HG02981 (cell line): ENCODE measurements at regions not wholly inside any gene's neighbourhood (a gene's known extent, or its start where the extent isn't known, plus 50 kb on each side); places are given as distances from the start of the nearest gene placed in this dataset.
"Not testable (repeated sequence)": the region's sequence is repeated elsewhere in the genome, so short reads cannot be mapped to it uniquely, and the experiment has no call there.

Source experiments
- ATAC-seq: cut with Tn5 transposase; IDR thresholded peaks from one replicate; pipeline ENCODE4 v1.9.1; 2021; ENCODE audit warnings: mild to moderate bottlenecking, moderate library complexity; ENCODE audit not compliant: unreplicated experiment

DNA sequence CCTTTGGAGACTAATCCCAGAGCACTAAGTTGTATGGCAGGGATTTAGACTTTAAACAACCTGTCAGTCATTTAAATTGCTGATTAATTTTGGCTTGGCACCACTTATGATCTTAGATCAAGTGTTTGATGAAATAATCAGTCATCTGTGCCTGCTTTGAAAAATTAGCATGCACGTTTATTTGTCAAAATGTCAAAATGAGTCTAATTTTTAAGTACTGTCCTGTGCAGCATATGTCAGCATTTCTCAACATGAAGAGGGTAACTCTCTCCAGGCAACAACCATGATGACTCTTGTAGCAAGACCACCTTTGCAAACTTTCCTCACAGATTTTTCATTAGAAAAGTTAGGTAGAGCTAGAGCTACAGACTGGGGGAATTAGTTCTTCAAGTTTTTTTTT, 155.7 kb upstream of the GJE1 start:
- no peak for ATAC-seq

DNA sequence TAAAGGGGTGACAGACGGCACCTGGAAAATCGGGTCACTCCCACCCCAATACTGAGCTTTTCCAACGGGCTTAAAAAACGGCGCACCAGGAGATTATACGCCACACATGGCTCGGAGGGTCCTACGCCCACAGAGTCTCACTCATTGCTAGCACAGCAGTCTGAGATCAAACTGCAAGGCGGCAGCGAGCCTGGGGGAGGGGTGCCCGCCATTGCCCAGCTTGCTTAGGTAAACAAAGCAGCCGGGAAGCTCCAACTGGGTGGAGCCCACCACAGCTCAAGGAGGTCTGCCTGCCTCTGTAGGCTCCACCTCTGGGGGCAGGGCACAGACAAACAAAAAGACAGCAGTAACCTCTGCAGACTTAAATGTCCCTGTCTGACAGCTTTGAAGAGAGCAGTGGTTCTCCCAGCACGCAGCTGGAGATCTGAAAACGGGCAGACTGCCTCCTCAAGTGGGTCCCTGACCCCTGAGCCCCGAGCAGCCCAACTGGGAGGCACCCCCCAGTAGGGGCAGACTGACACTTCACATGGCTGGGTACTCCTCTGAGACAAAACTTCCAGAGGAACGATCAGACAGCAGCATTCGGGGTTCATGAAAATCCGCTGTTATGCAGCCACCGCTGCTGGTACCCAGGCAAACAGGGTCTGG, 162.8 kb upstream of the GJE1 start:
- ATAC-seq = not testable (repeated sequence)

DNA sequence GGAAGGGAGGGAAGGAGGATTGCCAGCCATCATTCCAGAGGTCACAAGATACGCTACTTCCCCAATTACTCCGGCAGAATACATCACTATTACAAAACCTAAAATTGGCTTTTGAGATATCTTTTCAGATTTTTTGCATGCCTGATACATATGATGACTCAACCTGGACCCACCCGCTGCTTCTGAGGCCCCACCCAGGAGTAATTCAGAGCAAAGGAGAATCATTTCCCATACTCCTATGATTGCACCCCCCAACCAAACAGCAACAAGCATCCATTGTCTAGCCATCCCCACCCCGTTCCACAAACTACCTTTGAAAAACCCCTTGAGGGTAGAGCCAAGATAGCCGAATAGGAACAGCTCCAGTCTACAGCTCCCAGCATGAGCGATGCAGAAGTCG, 163.5 kb upstream of the GJE1 start:
- ATAC-seq = no peak

DNA sequence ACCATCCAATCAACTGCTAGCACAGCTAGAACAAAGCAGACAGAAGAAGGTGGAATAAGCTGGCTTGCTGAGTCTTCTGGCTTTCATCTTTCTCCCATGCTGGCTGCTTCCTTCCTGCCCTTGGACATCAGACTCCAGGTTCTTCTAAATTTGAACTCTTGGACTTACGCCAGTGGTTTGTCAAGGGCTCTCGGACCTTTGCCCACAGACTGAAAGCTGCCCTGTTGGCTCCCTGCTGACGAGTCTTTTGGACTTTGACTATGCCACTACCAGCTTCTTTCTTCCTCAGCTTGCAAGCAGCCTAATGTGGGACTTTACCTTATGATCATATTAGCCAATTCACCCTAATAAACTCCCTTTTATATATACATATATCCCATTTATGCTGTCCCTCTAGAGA, 164.1 kb upstream of the GJE1 start:
- no peak for ATAC-seq

DNA sequence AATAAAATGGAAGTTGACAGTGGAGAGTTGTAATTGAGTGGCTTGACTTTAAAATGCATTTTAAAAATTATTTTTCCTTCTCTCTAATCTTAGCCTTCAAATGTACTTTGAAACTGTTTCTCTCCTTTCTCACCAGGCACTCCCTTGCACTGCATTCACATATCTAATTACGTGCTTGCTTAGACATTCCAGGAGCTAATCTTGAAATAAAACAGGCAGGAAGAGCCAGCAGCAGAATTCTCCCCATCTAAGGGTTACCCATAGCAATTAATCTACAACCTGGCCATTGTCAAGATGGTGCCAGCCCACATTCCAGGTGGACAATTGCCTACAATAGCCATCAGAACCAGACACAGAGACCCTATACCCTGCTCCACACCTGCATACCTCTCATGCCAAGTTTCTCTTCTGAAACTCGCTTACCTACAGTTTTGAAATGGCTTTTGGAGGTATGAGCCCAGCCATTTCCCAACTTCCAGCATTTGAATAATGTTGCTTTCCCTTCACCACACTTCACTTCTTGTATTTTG, 167.6 kb upstream of the GJE1 start:
- no peak for ATAC-seq

DNA sequence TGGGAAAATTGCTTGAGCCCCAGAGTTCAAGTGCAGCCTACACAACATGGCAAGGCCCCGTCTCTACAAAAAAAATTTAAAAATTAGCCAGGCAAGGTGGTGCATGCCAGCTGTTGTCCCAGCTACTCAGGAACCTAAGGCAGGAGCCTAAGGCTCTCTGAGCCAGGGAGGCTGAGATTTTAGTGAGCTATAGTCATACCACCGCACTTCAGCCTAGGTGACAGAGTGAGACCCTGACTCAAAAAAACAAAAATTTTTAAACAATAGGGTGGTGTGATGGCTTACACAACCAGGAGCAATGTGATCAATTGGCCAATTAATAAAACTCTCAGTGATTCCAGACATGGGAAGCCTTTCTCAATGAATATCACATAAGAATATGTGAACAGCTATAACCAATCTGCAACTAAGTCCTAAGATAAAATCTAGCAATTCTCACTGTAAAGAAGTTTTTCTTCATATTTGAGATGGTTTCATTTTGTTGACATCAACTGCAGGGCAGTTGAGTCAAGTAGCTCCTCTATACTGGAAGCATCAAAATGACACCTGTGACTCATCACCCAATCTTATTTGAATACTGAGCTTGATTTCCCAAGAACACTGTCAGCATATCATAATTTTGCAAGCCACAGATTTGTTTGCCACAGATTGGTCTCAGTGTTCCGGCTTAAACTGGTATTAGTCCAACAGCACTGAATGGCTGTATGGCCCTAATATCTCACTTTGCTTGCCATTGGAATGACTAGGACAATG, 169.0 kb upstream of the GJE1 start:
- ATAC-seq = no peak

DNA sequence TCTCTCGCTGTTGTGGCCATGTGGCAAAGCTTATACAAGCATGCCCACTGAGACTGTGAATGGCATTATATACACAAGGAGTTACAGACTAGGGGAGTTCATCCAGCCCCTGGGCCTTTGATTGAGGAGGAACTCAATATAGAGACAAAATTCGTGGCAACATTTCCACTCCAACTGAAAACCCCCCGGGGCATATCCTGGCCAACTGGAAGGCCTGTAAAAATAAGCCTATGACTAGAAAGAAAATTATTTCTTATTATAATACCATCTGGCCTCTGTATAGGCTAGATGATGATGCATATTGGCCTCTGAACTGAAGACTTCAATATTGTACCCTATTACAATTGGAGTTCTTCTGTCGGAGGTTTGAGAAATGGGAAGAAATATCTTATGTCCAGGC, 175.5 kb upstream of the GJE1 start:
- no peak for ATAC-seq

DNA sequence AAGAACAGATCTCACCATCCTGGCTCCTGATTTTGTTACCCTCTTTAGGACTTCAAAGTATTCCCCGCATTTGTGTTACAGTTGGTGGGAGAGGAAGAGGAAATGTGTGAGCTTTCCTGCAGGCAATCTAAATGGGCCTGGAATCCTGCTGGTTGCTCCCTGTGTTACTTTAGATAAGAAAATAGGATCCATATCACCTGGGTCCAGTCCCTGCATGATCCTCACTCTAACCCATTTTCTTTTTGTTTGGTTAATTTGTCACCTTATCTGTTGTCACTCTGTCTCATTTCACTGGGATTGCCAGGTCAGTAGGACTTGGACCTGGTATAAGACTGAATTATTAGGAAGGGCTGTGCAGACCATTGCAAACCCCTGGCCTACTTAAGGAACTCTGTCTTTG, 175.9 kb upstream of the GJE1 start:
- no peak for ATAC-seq

DNA sequence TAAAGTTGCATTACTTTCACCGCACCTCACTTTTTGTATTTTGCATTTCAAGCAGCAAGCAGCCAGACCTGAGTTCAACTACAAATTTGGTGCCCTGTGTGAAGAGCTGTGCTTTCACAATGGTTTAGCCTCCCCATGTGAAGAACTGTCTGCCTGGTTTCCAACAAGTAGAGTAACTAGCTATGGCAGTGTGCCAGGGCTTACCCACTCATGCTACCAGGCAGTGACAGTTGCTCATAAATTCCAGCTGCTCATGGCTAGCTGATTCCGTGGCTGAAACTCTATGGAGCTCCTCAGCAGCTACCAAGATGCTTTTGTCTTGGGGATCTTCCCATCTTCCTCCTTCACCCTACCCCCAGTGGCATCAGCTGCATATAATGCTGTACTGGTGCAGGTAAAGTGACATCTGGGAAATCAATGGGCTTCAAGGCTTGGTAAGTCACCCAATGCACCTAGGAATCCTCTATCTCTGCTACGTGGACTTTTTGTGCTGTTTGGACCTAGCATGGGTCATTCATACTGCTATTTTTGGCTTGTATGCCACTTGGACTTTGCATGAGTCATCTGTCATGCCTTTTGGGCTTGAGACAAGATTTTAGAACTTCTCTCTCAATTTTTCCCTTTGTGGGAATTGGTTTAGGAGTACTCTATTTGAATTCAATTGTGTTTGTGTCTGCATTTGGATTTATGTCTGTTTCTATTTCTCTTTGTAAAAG, 176.5 kb upstream of the GJE1 start:
- no peak for ATAC-seq

DNA sequence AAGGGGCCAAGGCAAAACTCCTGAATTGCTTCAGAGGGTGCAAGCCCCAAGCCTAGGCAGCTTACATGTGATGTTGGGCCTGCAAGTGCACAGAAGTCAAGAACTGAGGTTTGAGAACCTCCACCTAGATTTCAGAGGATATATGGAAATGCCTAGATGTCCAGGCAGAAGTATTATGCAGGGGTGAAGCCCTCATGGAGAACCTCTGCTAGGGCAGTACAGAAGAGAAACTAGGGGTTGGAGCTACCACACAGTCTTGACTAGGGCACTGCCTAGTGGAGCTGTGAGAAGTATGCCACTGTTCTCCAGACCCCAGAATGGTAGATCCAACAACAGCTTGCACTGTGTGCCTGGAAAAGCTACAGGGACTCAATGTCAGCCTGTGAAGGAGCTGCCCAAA, 179.7 kb upstream of the GJE1 start:
- no peak for ATAC-seq

DNA sequence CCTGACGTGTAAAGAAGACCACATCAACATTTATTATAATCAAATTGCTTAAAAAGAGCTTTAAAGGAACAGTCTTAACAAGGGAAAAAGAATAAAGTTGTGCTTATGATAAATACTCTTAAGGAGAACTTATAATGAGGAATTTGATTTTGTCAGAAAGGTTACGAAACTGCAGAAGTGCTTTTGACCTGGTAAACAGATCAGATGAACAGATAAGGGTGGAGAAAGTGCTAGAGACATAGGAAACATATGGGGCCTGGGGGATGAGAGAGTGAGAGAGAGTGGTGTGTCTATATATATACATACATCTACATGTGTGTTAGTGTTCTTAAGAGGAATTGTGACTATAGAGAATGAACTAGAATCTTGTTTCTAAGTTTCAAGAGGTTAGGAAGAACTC, 186.2 kb upstream of the GJE1 start:
- ATAC-seq = no peak

DNA sequence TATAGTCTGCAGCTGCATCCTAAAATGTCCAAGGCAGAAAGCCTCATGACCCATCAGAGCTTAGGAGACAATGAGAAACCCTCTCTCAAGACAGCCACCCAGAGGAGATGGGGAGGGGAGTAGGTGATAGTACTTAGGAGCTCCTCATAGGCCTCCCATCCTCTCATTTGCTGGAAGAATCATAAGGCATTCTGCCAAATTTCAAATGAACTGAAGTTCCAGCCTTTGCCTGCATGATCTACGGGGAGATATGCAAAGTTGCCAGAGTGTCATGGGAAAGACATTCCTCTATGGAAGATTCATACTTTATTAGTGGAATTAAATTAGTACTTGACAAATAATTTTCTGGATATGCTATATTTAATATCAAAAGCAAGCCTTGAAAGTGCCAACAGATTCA, 194.1 kb upstream of the GJE1 start:
- ATAC-seq = no peak

DNA sequence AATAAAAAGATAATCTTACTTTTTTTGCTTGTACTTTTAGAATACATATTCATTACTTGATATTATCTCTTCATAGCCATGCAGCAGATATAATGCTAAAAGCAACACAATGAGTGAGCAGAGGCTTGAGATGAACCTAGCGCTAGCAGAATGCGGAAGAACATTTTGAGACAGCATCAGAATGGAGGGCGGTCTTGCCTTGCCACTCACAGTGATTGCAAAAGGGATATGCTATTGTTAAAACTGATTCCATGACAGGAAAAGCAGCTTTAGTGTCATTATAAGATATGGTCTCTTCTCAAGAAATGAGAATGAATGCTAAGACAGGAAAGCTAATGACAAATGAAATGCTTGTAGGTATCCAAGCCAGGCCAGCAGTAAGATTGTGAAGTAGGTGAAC, 200.0 kb upstream of the GJE1 start:
- no peak for ATAC-seq

DNA sequence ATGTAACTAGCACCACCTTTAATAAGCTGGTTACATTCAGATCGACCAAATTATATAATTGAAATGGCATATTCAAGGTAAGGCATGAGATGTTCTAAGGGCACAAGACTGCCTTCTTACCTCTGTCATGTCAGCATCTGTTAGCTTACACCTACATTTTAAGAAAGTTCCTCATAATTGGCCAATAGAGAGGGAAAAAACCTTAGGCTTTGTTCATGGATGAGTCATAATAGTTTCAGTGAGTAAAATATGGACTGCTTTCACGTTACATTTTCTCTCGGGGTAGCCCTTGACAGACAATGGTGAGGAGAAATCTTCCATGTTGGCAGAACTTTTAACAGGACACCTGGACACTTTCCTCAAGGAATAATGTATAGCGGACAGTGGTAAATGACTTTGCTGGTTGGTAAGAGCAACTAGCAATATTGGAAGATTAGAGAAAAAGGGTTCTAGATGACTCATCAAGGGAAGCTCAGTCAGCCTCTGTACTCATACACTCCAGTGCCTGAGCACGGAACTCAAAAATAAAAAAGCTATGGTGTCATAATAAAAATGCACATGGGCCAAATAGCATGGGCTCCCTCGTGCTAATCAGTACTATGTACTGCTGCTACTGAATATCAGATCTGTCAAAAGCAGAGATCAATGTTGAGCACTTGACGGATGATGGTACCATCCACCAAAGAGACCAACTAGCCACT, 206.4 kb upstream of the GJE1 start:
- ATAC-seq = not testable (repeated sequence)

DNA sequence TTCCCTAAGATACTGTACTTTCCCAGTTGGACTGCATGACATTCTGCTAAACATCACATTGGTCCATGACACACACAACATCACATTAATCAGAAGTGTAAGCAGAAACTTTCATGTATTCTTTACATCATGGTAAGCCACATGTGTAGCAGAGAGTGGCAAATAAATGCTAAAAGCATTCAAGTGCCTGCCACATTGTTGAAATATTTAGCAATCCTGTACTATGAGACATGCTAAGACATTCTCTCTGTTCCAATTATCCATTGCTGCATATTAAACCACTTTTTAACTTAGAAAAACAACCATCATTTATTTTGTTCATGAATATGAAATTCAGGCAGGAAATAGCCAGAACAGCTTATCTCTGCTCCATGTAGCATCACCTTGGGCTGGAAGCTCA, 207.7 kb upstream of the GJE1 start:
- no peak for ATAC-seq

DNA sequence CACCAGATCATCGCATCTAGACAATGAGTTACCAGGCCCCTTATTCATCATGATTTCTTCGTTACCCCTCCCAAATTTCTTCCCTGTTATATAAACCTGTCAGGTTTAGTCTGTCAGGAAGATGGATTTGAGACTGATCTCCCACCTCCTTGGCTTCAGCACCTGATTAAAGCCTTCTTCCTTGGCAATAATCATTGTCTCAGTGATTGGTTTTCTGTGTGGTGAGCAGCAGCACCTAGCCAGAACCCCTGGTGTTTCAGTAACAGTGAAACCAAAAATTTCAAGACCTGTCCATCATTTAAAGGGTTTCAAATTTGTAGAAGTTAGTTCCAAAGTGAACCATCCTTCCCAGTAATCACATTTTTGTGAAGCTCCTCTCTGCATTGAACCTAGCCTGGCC, 209.8 kb upstream of the GJE1 start:
- no peak for ATAC-seq

DNA sequence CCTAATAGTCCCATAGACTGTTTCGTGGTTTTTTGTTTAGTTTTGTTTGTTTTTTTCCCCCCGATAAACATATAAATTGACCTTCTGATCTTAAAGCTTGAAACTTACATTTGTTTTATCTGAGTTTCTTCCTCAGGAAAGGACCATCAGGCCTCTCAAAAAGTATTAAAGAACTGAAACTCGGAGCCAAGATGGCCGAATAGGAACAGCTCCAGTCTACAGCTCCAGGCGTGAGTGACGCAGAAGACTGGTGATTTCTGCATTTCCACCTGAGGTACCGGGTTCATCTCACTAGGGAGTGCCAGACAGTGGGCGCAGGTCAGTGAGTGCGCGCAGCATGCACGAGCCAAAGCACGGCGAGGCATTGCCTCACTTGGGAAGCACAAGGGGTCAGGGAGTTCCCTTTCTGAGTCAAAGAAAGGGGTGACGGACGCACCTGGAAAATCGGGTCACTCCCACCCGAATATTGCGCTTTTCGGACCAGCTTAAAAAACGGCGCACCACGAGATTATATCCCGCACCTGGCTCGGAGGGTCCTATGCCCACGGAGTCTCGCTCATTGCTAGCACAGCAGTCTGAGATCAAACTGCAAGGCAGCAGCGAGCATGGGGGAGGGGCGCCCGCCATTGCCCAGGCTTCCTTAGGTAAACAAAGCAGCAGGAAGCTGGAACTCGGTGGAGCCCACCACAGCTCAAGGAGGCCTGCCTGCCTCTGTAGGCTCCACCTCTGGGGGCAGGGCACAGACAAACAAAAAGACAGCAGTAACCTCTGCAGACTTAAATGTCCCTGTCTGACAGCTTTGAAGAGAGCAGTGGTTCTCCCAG, 215.8 kb upstream of the GJE1 start:
- not testable (repeated sequence) for ATAC-seq

DNA sequence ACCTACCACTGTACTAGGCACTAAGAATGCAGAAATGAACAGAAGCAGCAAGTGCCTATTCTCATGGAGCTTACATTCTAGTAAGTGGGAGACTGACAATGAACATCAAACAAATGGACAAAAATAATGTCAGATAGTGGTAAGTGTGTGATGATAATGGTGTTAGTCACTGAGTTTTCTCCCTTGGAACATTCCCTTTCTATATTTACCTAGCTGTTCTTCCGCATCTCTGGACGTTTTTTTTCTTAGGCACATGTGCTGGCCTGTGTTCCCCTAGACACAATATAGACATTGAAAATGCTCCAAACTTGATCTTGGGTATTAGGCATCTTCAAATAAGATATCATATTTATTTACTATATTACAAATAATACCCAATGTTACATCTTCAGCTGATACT, 218.1 kb upstream of the GJE1 start:
- no peak for ATAC-seq

DNA sequence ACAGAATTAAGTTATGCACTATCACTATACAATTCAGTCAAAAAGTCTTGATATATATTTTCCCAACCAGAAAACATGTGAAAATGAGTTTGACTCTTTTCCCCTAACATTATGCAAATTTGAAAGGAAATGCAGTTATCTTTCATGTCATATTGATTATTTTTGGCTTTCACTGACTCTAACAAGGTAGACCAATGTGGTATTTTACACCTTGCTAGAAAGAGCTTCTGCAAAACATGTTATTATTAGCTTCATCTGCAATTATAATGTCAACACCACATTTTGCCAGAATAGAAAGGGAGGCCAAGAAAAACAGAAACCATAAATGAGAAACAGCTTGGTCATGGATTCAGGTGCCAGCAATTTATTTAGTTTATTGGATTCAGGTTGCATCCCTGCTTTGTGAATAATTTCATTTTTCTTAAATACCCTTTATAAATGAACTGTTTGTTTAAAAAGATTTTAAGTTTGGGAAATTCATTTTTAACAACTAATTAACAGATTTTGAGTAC, 226.1 kb upstream of the GJE1 start:
- ATAC-seq = no peak

DNA sequence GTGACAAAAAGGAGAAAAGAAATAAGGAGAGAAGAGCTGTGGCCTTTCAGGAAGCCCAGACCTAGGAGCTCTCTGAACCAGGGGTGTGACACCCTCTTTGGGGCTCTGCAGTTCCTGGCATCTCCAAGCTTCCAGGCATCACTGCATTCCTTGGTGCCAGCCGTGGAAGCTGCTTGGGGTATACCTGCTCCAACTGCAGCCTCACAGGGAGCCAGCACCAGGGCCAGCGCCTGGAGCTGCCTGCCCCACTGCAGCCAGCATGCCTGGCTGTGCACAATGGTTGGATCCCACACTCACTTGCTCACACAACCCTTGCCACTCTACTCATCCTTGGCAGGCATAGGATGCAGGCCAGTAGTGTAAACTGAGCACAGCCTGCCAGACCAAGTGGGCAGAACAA, 242.1 kb upstream of the GJE1 start:
- ATAC-seq = no peak
